ENCODE measurements at regions not wholly inside any gene's neighbourhood (a gene's known extent, or its start where the extent isn't known, plus 50 kb on each side); places are given as distances from the start of the nearest gene placed in this dataset.

DNA sequence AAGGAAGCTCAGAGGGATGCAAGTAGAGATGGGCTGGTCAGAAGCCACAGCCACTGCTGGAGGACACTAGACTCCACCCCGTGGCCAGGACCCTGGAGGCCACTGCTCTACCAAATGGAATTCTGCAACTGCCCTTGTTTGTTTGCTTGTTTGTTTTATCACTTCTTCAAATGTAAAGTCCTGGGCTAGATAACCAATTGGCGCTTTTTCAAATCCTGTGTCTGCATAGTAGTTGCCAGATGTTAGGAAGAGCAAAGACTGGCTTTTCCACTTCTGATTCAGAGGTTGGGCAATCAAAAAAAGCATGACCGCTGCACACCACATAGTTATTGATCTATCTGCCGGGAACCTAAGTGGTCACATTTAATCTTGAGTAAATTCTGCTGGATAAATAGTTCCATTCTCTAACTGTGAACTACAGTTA is 255.2 kb upstream of the SFRP2 start:
- Mint-ChIP-seq H3K36me3 (ENCODE audit: insufficient read depth, unreplicated experiment) (no peaks in the 10 kb centered on the region), H3K4me3 (ENCODE audit: low read depth, unreplicated experiment) (no peak overlapping the region), H3K27me3 (ENCODE audit: unreplicated experiment) (peaks cover 14% of the 10 kb centered on the region), H3K27ac (ENCODE audit: unreplicated experiment) (no peak overlapping the region), H3K9me3 (ENCODE audit: low read depth, unreplicated experiment) (no peaks in the 10 kb centered on the region), H3K4me1 (ENCODE audit: low read depth, unreplicated experiment) (peaks cover 7% of the 10 kb centered on the region)
- TF ChIP-seq, protein P1, sequence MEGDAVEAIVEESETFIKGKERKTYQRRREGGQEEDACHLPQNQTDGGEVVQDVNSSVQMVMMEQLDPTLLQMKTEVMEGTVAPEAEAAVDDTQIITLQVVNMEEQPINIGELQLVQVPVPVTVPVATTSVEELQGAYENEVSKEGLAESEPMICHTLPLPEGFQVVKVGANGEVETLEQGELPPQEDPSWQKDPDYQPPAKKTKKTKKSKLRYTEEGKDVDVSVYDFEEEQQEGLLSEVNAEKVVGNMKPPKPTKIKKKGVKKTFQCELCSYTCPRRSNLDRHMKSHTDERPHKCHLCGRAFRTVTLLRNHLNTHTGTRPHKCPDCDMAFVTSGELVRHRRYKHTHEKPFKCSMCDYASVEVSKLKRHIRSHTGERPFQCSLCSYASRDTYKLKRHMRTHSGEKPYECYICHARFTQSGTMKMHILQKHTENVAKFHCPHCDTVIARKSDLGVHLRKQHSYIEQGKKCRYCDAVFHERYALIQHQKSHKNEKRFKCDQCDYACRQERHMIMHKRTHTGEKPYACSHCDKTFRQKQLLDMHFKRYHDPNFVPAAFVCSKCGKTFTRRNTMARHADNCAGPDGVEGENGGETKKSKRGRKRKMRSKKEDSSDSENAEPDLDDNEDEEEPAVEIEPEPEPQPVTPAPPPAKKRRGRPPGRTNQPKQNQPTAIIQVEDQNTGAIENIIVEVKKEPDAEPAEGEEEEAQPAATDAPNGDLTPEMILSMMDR (IDR thresholded peaks at IDR 0.05; ENCODE audit: unreplicated experiment) = no peak
- no TSS peak for BruUV-seq (replicated peaks)
- intact Hi-C loops (cut with micrococcal nuclease; ENCODE audit: unreplicated experiment) = loop anchor here (10.0 kb wide), 1 partner anchor 259 kb away; the partner anchor contains the start of gene SFRP2
- CTCF ChIA-PET = no interaction called here
- peak; percentile 43 for DNase-seq

DNA sequence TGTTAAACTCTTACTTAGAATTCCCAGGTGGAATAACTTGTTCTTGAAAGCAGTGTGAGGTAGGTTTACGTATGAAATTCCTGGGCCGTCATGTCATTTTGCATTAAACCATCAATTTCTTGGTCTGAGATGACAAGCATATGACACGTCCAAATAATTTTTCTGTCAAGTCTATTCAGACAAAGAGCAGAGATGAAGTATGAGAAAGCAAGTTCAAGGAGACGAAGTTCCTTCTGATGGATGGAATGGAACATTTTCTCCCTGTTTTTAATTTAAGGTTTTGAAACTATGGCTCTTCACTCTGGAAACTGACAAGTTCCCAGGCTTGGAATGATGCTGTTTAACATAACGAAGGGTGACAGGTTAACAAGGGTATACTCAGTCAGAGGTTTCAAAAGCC is 252.8 kb upstream of the SFRP2 start:
- DNase-seq = no peak
- H3K4me3 Mint-ChIP-seq (ENCODE audit: low read depth, unreplicated experiment) = no peak overlapping the region
- CTCF ChIA-PET = no interaction called here
- peaks cover 20% of the 10 kb centered on the region for H3K27me3 Mint-ChIP-seq (ENCODE audit: unreplicated experiment)
- H3K27ac Mint-ChIP-seq (ENCODE audit: unreplicated experiment) = no peak overlapping the region
- H3K9me3 Mint-ChIP-seq (ENCODE audit: low read depth, unreplicated experiment) = no peaks in the 10 kb centered on the region
- intact Hi-C loops (cut with micrococcal nuclease; ENCODE audit: unreplicated experiment) = loop anchor here (10.0 kb wide), 1 partner anchor 257 kb away; the partner anchor contains the start of gene SFRP2
- H3K4me1 Mint-ChIP-seq (ENCODE audit: low read depth, unreplicated experiment) = peaks cover 7% of the 10 kb centered on the region
- TF ChIP-seq, protein P1 (IDR thresholded peaks at IDR 0.05; ENCODE audit: unreplicated experiment) = no peak
- BruUV-seq (replicated peaks) = no TSS peak
- H3K36me3 Mint-ChIP-seq (ENCODE audit: insufficient read depth, unreplicated experiment) = no peaks in the 10 kb centered on the region

DNA sequence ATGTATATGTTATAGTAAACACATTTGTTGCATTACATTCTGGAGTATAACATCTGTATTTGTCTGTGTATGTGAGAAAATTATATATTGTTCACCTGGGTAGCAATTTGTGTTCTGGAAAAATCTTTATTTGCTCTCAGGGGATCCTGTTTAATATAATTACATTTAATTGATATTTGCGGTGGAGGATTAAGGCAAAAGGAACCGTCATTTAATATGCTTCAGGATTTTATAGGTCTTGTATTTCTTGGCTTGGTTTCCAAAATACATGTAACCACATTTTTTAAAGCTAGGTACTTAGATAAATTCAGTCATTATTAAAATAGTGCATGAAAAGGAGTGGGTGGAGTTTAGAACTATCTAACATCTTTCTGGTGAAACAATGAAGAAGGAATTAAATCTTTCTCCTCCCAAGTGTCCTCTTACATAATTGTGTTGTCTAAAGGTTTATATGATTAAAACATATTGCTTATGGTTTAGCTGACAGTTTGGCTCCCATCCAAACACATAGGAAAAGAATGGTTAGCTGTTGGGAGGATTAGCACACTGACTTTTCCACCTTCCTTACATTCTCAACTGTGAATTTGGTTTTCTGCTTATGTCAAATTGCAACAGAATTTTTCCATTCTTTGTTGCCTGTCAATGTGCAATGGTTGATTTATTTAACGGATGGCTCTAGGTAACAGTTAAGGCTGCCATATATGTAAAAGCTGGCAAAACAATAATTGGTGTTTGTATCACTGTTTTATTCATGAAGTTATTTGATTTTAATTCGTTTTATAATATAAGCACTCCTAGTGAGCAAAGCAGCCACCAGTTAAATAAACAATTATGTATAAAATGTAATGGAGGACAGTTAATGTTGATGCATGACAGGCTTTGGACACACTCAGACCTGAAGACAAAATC is 250.8 kb upstream of the SFRP2 start:
- no peak for DNase-seq
- no peak overlapping the region for H3K4me3 Mint-ChIP-seq (ENCODE audit: low read depth, unreplicated experiment)
- no peaks in the 10 kb centered on the region for H3K9me3 Mint-ChIP-seq (ENCODE audit: low read depth, unreplicated experiment)
- no peaks in the 10 kb centered on the region for H3K36me3 Mint-ChIP-seq (ENCODE audit: insufficient read depth, unreplicated experiment)
- no peak overlapping the region for H3K27ac Mint-ChIP-seq (ENCODE audit: unreplicated experiment)
- intact Hi-C loops (cut with micrococcal nuclease; ENCODE audit: unreplicated experiment) = loop anchor here (10.0 kb wide), 1 partner anchor 255 kb away; the partner anchor contains the start of gene SFRP2
- BruUV-seq (replicated peaks) = no TSS peak
- peaks cover 20% of the 10 kb centered on the region for H3K27me3 Mint-ChIP-seq (ENCODE audit: unreplicated experiment)
- H3K4me1 Mint-ChIP-seq (ENCODE audit: low read depth, unreplicated experiment) = peaks cover 5% of the 10 kb centered on the region
- TF ChIP-seq, protein P1 (IDR thresholded peaks at IDR 0.05; ENCODE audit: unreplicated experiment) = no peak
- CTCF ChIA-PET = no interaction called here

DNA sequence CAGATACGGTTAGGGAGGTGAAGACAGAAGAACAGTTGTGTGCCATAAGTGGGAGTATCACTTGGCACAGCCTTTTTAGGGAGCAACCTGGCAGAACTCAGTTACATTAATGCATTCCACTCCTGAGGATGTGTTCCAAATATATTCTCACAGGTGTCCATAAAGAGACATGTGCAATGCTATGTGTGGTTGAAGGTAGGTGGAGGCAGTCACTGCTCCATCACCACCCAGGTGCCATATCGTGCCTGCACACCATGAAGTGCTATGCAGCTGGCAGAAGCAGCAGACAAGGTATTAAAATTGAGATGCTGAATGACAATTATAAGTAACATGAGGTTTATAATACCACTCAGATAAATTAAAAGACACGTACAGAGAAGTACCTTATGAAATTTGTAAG is 248.0 kb upstream of the SFRP2 start:
- no TSS peak for BruUV-seq (replicated peaks)
- H3K9me3 Mint-ChIP-seq (ENCODE audit: low read depth, unreplicated experiment) = no peaks in the 10 kb centered on the region
- no peak for DNase-seq
- H3K27me3 Mint-ChIP-seq (ENCODE audit: unreplicated experiment) = peaks cover 20% of the 10 kb centered on the region
- H3K4me3 Mint-ChIP-seq (ENCODE audit: low read depth, unreplicated experiment) = no peak overlapping the region
- no peaks in the 10 kb centered on the region for H3K4me1 Mint-ChIP-seq (ENCODE audit: low read depth, unreplicated experiment)
- no peak overlapping the region for H3K27ac Mint-ChIP-seq (ENCODE audit: unreplicated experiment)
- TF ChIP-seq, protein P1 (IDR thresholded peaks at IDR 0.05; ENCODE audit: unreplicated experiment) = no peak
- intact Hi-C loops (cut with micrococcal nuclease; ENCODE audit: unreplicated experiment) = no loop called here
- CTCF ChIA-PET = no interaction called here
- H3K36me3 Mint-ChIP-seq (ENCODE audit: insufficient read depth, unreplicated experiment) = no peaks in the 10 kb centered on the region
